ENCODE measurements at regions not wholly inside any gene's neighbourhood (a gene's known extent, or its start where the extent isn't known, plus 50 kb on each side); places are given as distances from the start of the nearest gene placed in this dataset.

DNA sequence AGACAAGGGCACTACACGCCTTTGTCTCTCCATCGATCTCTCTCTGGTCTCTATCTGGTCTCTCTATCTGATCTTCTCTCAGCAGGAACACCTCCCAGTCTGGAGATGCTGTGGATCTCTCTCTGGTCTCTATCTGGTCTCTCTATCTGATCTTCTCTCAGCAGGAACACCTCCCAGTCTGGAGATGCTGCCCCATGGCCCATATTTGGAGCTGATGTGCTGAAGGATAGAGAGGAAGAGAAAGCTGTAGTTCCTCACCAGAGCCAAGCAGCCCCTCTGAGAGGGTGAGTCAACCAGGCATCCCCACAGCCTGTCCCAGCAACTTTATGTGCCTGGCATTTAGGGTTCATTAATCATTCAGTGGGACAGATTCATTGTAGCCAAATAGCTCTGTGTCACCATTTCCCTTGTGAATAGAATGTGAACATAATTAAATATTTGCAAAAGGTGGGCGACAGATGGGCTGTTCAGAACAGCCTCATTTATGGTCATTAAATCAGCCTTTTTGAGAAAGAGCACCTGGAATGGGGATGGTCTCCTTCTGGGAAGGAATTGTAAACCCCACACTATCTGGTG, 189.3 kb upstream of the MAST4 start:
- WGBS, 2 experiments = 85 to 95% methylated on average over 3 of the region's 3 CpGs
- no peak overlapping the region for H3K4me3 ChIP-seq (ENCODE audit: insufficient read depth, low read depth, low read length)

GRCh38 chr5:66407765-66408164, 188.4 kb upstream of the MAST4 start:
- H3K4me1 ChIP-seq (ENCODE audit: control insufficient read depth, insufficient read depth, low read length) = no peaks in the 10 kb centered on the region
- no peaks in the 10 kb centered on the region for H3K36me3 ChIP-seq (ENCODE audit: control insufficient read depth, insufficient read depth, low read length)
- no peaks in the 10 kb centered on the region for H3K9me3 ChIP-seq (ENCODE audit: control insufficient read depth, low read length)
- H3K27me3 ChIP-seq (ENCODE audit: control insufficient read depth, insufficient read depth, low read length, poor library complexity, severe bottlenecking) = no peaks in the 10 kb centered on the region
- H3K4me3 ChIP-seq (ENCODE audit: insufficient read depth, low read depth, low read length) = no peak overlapping the region
- no peak overlapping the region for H3K27ac ChIP-seq (ENCODE audit: insufficient read depth, low read depth, low read length, poor library complexity, severe bottlenecking)

More for the DNA sequence above, 189.3 kb upstream of the MAST4 start:
- H3K27me3 ChIP-seq (ENCODE audit: control insufficient read depth, insufficient read depth, low read length, poor library complexity, severe bottlenecking) = no peaks in the 10 kb centered on the region
- no peaks in the 10 kb centered on the region for H3K9me3 ChIP-seq (ENCODE audit: control insufficient read depth, low read length)
- H3K36me3 ChIP-seq (ENCODE audit: control insufficient read depth, insufficient read depth, low read length) = no peaks in the 10 kb centered on the region
- H3K27ac ChIP-seq (ENCODE audit: insufficient read depth, low read depth, low read length, poor library complexity, severe bottlenecking) = no peak overlapping the region
- no peaks in the 10 kb centered on the region for H3K4me1 ChIP-seq (ENCODE audit: control insufficient read depth, insufficient read depth, low read length)

- Histone ChIP-seq H3K4me3 (ENCODE audit: insufficient read depth, low read depth, low read length) (no peak overlapping the region), H3K27me3 (ENCODE audit: control insufficient read depth, insufficient read depth, low read length, poor library complexity, severe bottlenecking) (no peaks in the 10 kb centered on the region), H3K4me1 (ENCODE audit: control insufficient read depth, insufficient read depth, low read length) (no peaks in the 10 kb centered on the region), H3K36me3 (ENCODE audit: control insufficient read depth, insufficient read depth, low read length) (no peaks in the 10 kb centered on the region), H3K27ac (ENCODE audit: insufficient read depth, low read depth, low read length, poor library complexity, severe bottlenecking) (no peak overlapping the region), H3K9me3 (ENCODE audit: control insufficient read depth, low read length) (no peaks in the 10 kb centered on the region)
- 92 to 97% methylated on average over 5 of the region's 5 CpGs for WGBS, 2 experiments
Observed at GRCh38 chr5:66408576-66408975, 187.6 kb upstream of the MAST4 start.

GRCh38 chr5:66410122-66410521, 186.1 kb upstream of the MAST4 start:
- H3K4me3 ChIP-seq (ENCODE audit: insufficient read depth, low read depth, low read length) = no peak overlapping the region
- no peak overlapping the region for H3K27ac ChIP-seq (ENCODE audit: insufficient read depth, low read depth, low read length, poor library complexity, severe bottlenecking)
- H3K36me3 ChIP-seq (ENCODE audit: control insufficient read depth, insufficient read depth, low read length) = no peaks in the 10 kb centered on the region
- H3K9me3 ChIP-seq (ENCODE audit: control insufficient read depth, low read length) = no peaks in the 10 kb centered on the region
- no peaks in the 10 kb centered on the region for H3K27me3 ChIP-seq (ENCODE audit: control insufficient read depth, insufficient read depth, low read length, poor library complexity, severe bottlenecking)
- no peaks in the 10 kb centered on the region for H3K4me1 ChIP-seq (ENCODE audit: control insufficient read depth, insufficient read depth, low read length)
- 94 to 98% methylated on average over 7 of the region's 7 CpGs for whole genome bisulfite sequencing, 2 experiments

- no peak overlapping the region for H3K27ac ChIP-seq (ENCODE audit: insufficient read depth, low read depth, low read length, poor library complexity, severe bottlenecking)
- H3K27me3 ChIP-seq (ENCODE audit: control insufficient read depth, insufficient read depth, low read length, poor library complexity, severe bottlenecking) = no peaks in the 10 kb centered on the region
- WGBS, 2 experiments = 90 to 96% methylated on average over 1 of the region's 1 CpG
- no peak overlapping the region for H3K4me3 ChIP-seq (ENCODE audit: insufficient read depth, low read depth, low read length)
- H3K36me3 ChIP-seq (ENCODE audit: control insufficient read depth, insufficient read depth, low read length) = no peaks in the 10 kb centered on the region
- no peaks in the 10 kb centered on the region for H3K4me1 ChIP-seq (ENCODE audit: control insufficient read depth, insufficient read depth, low read length)
- no peaks in the 10 kb centered on the region for H3K9me3 ChIP-seq (ENCODE audit: control insufficient read depth, low read length)
Observed at GRCh38 chr5:66411701-66412100, 184.5 kb upstream of the MAST4 start.

- Histone ChIP-seq H3K36me3 (ENCODE audit: control insufficient read depth, insufficient read depth, low read length) (no peaks in the 10 kb centered on the region), H3K4me1 (ENCODE audit: control insufficient read depth, insufficient read depth, low read length) (no peaks in the 10 kb centered on the region), H3K4me3 (ENCODE audit: insufficient read depth, low read depth, low read length) (no peak overlapping the region), H3K27me3 (ENCODE audit: control insufficient read depth, insufficient read depth, low read length, poor library complexity, severe bottlenecking) (no peaks in the 10 kb centered on the region), H3K27ac (ENCODE audit: insufficient read depth, low read depth, low read length, poor library complexity, severe bottlenecking) (no peak overlapping the region), H3K9me3 (ENCODE audit: control insufficient read depth, low read length) (no peaks in the 10 kb centered on the region)
- 91 to 97% methylated on average over 1 of the region's 1 CpG for WGBS, 2 experiments
Observed at GRCh38 chr5:66413931-66414330, 182.3 kb upstream of the MAST4 start.

GRCh38 chr5:66415208-66415607, 181.0 kb upstream of the MAST4 start:
- Histone ChIP-seq H3K27ac (ENCODE audit: insufficient read depth, low read depth, low read length, poor library complexity, severe bottlenecking) (no peak overlapping the region), H3K9me3 (ENCODE audit: control insufficient read depth, low read length) (no peaks in the 10 kb centered on the region), H3K27me3 (ENCODE audit: control insufficient read depth, insufficient read depth, low read length, poor library complexity, severe bottlenecking) (no peaks in the 10 kb centered on the region), H3K4me3 (ENCODE audit: insufficient read depth, low read depth, low read length) (no peak overlapping the region), H3K4me1 (ENCODE audit: control insufficient read depth, insufficient read depth, low read length) (no peaks in the 10 kb centered on the region), H3K36me3 (ENCODE audit: control insufficient read depth, insufficient read depth, low read length) (no peaks in the 10 kb centered on the region)

DNA sequence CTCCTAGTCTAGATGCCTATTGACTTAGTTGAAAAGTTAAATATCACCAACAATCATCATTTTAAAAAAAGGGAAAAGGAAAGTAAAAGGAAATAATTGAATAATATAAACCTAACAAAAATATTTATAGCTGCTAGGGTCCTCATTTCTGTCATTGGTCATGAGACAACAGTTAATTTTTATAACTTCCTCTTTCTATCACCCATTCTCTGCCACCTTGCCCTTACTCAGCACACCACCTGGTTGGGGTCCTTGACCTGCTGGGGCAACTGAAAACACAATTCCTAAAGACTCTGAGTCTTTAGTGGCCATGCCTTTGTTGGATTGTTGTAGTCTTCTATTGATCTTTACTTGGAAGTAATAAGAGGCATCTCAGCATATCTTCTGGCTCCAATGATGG, 179.5 kb upstream of the MAST4 start:
- Histone ChIP-seq H3K36me3 (ENCODE audit: control insufficient read depth, insufficient read depth, low read length) (no peaks in the 10 kb centered on the region), H3K27me3 (ENCODE audit: control insufficient read depth, insufficient read depth, low read length, poor library complexity, severe bottlenecking) (no peaks in the 10 kb centered on the region), H3K27ac (ENCODE audit: insufficient read depth, low read depth, low read length, poor library complexity, severe bottlenecking) (no peak overlapping the region), H3K4me1 (ENCODE audit: control insufficient read depth, insufficient read depth, low read length) (no peaks in the 10 kb centered on the region), H3K4me3 (ENCODE audit: insufficient read depth, low read depth, low read length) (no peak overlapping the region), H3K9me3 (ENCODE audit: control insufficient read depth, low read length) (no peaks in the 10 kb centered on the region)

DNA sequence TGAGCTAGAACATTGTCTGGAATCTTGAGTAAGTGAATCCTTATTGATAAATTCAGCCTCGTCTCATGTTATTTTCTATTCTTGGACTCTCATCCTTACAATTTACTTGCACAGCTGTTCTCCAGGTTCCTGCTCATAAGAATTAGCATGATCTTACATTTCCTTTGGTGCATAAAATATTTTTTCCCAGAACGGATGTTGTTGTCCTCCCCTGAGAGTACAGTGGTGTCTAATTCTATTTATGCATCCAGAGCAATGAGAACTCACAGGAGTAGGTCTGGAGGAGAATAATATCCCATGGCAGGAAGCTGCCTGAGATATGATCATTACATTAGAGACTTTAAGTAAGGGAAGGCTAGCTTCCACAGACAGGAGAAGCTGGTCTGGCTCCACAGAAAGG, 178.4 kb upstream of the MAST4 start:
- Histone ChIP-seq H3K4me3 (ENCODE audit: insufficient read depth, low read depth, low read length) (no peak overlapping the region), H3K27ac (ENCODE audit: insufficient read depth, low read depth, low read length, poor library complexity, severe bottlenecking) (no peak overlapping the region), H3K9me3 (ENCODE audit: control insufficient read depth, low read length) (no peaks in the 10 kb centered on the region), H3K27me3 (ENCODE audit: control insufficient read depth, insufficient read depth, low read length, poor library complexity, severe bottlenecking) (no peaks in the 10 kb centered on the region), H3K4me1 (ENCODE audit: control insufficient read depth, insufficient read depth, low read length) (no peaks in the 10 kb centered on the region), H3K36me3 (ENCODE audit: control insufficient read depth, insufficient read depth, low read length) (no peaks in the 10 kb centered on the region)
- 85 to 96% methylated on average over 2 of the region's 2 CpGs for WGBS, 2 experiments

DNA sequence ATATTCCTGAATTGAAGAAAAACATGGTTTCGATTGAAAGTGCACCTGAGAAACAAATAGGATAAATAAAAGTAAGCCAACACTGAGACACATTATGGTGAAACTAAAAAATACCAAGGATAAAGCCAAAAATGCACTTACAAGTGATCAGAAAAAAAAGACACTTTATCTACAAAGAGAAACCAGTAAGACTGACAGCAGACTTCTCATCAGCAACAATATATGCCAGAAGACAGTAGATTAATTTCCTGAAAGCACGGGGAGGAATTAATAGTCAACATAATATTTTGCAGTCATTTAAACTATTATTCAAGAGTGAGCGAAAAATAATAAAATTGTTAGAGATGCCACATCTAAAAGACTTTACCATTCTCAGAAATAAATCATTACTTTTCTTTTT, 172.7 kb upstream of the MAST4 start:
- no peaks in the 10 kb centered on the region for H3K4me1 ChIP-seq (ENCODE audit: control insufficient read depth, insufficient read depth, low read length)
- H3K27ac ChIP-seq (ENCODE audit: insufficient read depth, low read depth, low read length, poor library complexity, severe bottlenecking) = no peak overlapping the region
- H3K4me3 ChIP-seq (ENCODE audit: insufficient read depth, low read depth, low read length) = no peak overlapping the region
- H3K9me3 ChIP-seq (ENCODE audit: control insufficient read depth, low read length) = no peaks in the 10 kb centered on the region
- 93 to 100% methylated on average over 1 to 3 of the region's 3 CpGs for WGBS, 2 experiments
- H3K27me3 ChIP-seq (ENCODE audit: control insufficient read depth, insufficient read depth, low read length, poor library complexity, severe bottlenecking) = no peaks in the 10 kb centered on the region
- no peaks in the 10 kb centered on the region for H3K36me3 ChIP-seq (ENCODE audit: control insufficient read depth, insufficient read depth, low read length)

- Histone ChIP-seq H3K27ac (ENCODE audit: insufficient read depth, low read depth, low read length, poor library complexity, severe bottlenecking) (no peak overlapping the region), H3K4me1 (ENCODE audit: control insufficient read depth, insufficient read depth, low read length) (no peaks in the 10 kb centered on the region), H3K36me3 (ENCODE audit: control insufficient read depth, insufficient read depth, low read length) (no peaks in the 10 kb centered on the region), H3K9me3 (ENCODE audit: control insufficient read depth, low read length) (no peaks in the 10 kb centered on the region), H3K4me3 (ENCODE audit: insufficient read depth, low read depth, low read length) (no peak overlapping the region), H3K27me3 (ENCODE audit: control insufficient read depth, insufficient read depth, low read length, poor library complexity, severe bottlenecking) (no peaks in the 10 kb centered on the region)
- 86 to 87% methylated on average over 4 of the region's 4 CpGs for whole genome bisulfite sequencing, 2 experiments
Observed at GRCh38 chr5:66425842-66426241, 170.4 kb upstream of the MAST4 start.

Measured in ectodermal cell (in vitro differentiated cells).